Loucy (cell line): ENCODE measurements at regions not wholly inside any gene's neighbourhood (a gene's known extent, or its start where the extent isn't known, plus 50 kb on each side); places are given as distances from the start of the nearest gene placed in this dataset.
A peak's percentile ranks its signal among the peaks of the same experiment; 100 is the strongest.

ENCODE experiments used
- H2AFZ ChIP-seq: fragments of 200-600 bp; sonication (generic); 2 replicates; pipeline ENCODE4 v1.6.0; 2016; ENCODE audit warnings: antibody characterized with exemption, mild to moderate bottlenecking, low read length, moderate library complexity
- H3F3A ChIP-seq: fragments of 200-600 bp; 2 replicates; pipeline ENCODE4 v1.6.0; 2016; ENCODE audit warnings: antibody characterized with exemption, low read depth, mild to moderate bottlenecking
- H3K27me3 ChIP-seq: fragments of 200-600 bp; sonication (generic); 2 replicates; pipeline ENCODE4 v1.6.1; 2014; ENCODE audit warnings: low read length, mild to moderate bottlenecking; ENCODE audit not compliant: insufficient read depth, poor library complexity, severe bottlenecking
- H3K36me3 ChIP-seq: fragments of 200-600 bp; sonication (generic); 2 replicates; pipeline ENCODE4 v1.6.1; 2016; ENCODE audit warnings: low read length; ENCODE audit not compliant: insufficient read depth
- H3K4me1 ChIP-seq: fragments of 200-600 bp; sonication (generic); 2 replicates; pipeline ENCODE4 v1.5.1; 2014; ENCODE audit warnings: low read length, mild to moderate bottlenecking; ENCODE audit not compliant: insufficient read depth, poor library complexity, severe bottlenecking
- H3K4me2 ChIP-seq: fragments of 200-600 bp; sonication (generic); 2 replicates; pipeline ENCODE4 v1.6.0; 2014; ENCODE audit warnings: antibody characterized with exemption, low read length, low read depth, mild to moderate bottlenecking; ENCODE audit not compliant: poor library complexity, severe bottlenecking
- H3K4me3 ChIP-seq: fragments of 200-600 bp; sonication (generic); 2 replicates; pipeline ENCODE4 v1.5.1; 2014; ENCODE audit warnings: low read length, mild to moderate bottlenecking, mixed read lengths; ENCODE audit not compliant: poor library complexity, severe bottlenecking
- H3K79me2 ChIP-seq: fragments of 200-600 bp; sonication (generic); 2 replicates; pipeline ENCODE4 v1.6.1; 2014; ENCODE audit warnings: low read length; ENCODE audit not compliant: insufficient read depth
- H3K9ac ChIP-seq: fragments of 200-600 bp; sonication (generic); 2 replicates; pipeline ENCODE4 v1.6.0; 2014; ENCODE audit warnings: mild to moderate bottlenecking, low read depth, low read length, moderate library complexity; ENCODE audit not compliant: poor library complexity, severe bottlenecking
- H3K9me2 ChIP-seq: fragments of 200-600 bp; sonication (generic); replicated peaks from 2 replicates; pipeline ENCODE4 v1.6.1; 2016; ENCODE audit warnings: low read depth, low read length, mixed read lengths
- H3K9me3 ChIP-seq: fragments of 200-600 bp; sonication (generic); 2 replicates; pipeline ENCODE4 v1.6.1; 2014; ENCODE audit warnings: mild to moderate bottlenecking, antibody characterized with exemption, low read length, low read depth; ENCODE audit not compliant: insufficient read depth
- H4K20me1 ChIP-seq: fragments of 200-600 bp; sonication (generic); 2 replicates; pipeline ENCODE4 v1.6.0; 2014; ENCODE audit warnings: antibody characterized with exemption, low read length, mild to moderate bottlenecking; ENCODE audit not compliant: insufficient read depth, poor library complexity, severe bottlenecking
- CTCF ChIP-seq: fragments of 200-600 bp; sonication (generic); conservative IDR thresholded peaks from 2 replicates; pipeline ENCODE4 v1.5.1; 2014; ENCODE audit warnings: mild to moderate bottlenecking, antibody characterized with exemption, low read length
- EZH2phosphoT487 ChIP-seq: fragments of 200-600 bp; IDR thresholded peaks from 2 replicates; pipeline ENCODE4 v1.6.1; 2018; ENCODE audit warnings: antibody characterized with exemption, mild to moderate bottlenecking, moderate library complexity, borderline replicate concordance

DNA sequence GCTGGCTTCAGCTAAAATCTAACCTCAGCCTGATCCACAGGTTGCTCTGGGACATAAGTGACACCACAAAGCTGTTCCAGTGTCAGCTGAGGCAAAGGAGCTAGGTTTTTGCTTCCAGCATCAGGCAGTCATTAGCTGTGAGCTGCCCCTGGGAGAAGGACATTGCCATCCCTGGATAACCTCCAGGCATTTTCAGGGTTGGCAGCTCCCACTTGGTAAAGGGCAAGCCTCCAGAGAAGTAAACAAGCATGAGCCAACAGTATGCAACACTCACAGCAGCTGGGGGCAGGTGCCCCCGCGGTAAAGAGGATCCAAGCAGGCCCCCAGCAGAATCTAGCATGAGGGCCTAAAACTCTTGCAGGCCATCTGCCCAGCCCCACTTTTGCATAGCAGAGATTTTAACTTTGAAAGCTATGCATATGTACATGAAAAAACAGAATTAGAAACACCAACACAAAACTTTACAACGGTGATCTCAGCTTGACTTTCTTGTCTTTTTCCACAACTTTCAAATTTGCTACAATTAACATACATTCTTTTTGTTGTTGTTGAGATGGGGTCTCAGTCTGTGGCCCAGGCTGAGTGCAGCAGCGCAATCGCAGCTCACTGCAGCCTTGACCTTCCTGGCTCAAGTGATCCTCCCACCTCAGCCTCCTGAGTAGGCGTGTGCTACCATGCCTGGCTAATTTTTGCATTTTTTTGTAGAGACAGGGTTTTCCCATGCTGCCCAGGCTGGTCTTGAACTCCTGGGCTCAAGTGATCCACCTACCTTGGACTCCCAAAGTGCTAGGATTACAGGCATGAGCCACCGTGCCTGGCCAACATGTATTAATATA lies 83.8 kb upstream of the TPM1 start:
- Histone ChIP-seq H3K9me3 (no peaks in the 10 kb centered on the region), H4K20me1 (no peaks in the 10 kb centered on the region), H2AFZ (0 out of 2 replicates have a peak overlapping the region, but pooled peaks have one; percentile 13), H3K9me2 (no peaks in the 10 kb centered on the region), H3K4me1 (no peaks in the 10 kb centered on the region), H3F3A (no peaks in the 10 kb centered on the region), H3K4me2 (no peak overlapping the region), H3K4me3 (no peak overlapping the region), H3K36me3 (no peaks in the 10 kb centered on the region), H3K27me3 (no peaks in the 10 kb centered on the region), H3K9ac (no peak overlapping the region), H3K79me2 (no peaks in the 10 kb centered on the region)
- TF ChIP-seq CTCF: no peak
- no peak for TF ChIP-seq EZH2phosphoT487

- TF ChIP-seq CTCF: no peak
- no peak for TF ChIP-seq EZH2phosphoT487
- Histone ChIP-seq H3K4me2 (no peak overlapping the region), H3F3A (no peaks in the 10 kb centered on the region), H3K9me3 (no peaks in the 10 kb centered on the region), H3K27me3 (no peaks in the 10 kb centered on the region), H3K9me2 (no peaks in the 10 kb centered on the region), H3K36me3 (no peaks in the 10 kb centered on the region), H3K9ac (no peak overlapping the region), H4K20me1 (no peaks in the 10 kb centered on the region), H2AFZ (no peak overlapping the region), H3K4me1 (no peaks in the 10 kb centered on the region), H3K4me3 (no peak overlapping the region), H3K79me2 (no peaks in the 10 kb centered on the region)
Observed at GRCh38 chr15:62961134-62961533, 81.4 kb upstream of the TPM1 start.

GRCh38 chr15:62962101-62962995 lies 80.2 kb upstream of the TPM1 start:
- Histone ChIP-seq H3K27me3 (no peaks in the 10 kb centered on the region), H3K9ac (no peak overlapping the region), H4K20me1 (no peaks in the 10 kb centered on the region), H3K9me2 (no peaks in the 10 kb centered on the region), H3K4me2 (no peak overlapping the region), H3K4me1 (no peaks in the 10 kb centered on the region), H3K79me2 (no peaks in the 10 kb centered on the region), H3K9me3 (no peaks in the 10 kb centered on the region), H3F3A (no peaks in the 10 kb centered on the region), H2AFZ (no peak overlapping the region), H3K36me3 (no peaks in the 10 kb centered on the region), H3K4me3 (no peak overlapping the region)
- TF ChIP-seq CTCF (no peak), EZH2phosphoT487 (no peak)
